Left renal cortex interstitium (tissue), 4 donors: ENCODE measurements at regions not wholly inside any gene's neighbourhood (a gene's known extent, or its start where the extent isn't known, plus 50 kb on each side); places are given as distances from the start of the nearest gene placed in this dataset.
"Not testable (repeated sequence)": the region's sequence is repeated elsewhere in the genome, so short reads cannot be mapped to it uniquely, and the experiment has no call there.

Source experiments
- DNase-seq, 4 donors: peaks; one replicate each; pipeline ENCODE4 v3.0.0-alpha.2; 2013; ENCODE audit warnings: low read depth in 4 of 4, low spot score in 2 of 4, missing footprints in 1 of 4

DNA sequence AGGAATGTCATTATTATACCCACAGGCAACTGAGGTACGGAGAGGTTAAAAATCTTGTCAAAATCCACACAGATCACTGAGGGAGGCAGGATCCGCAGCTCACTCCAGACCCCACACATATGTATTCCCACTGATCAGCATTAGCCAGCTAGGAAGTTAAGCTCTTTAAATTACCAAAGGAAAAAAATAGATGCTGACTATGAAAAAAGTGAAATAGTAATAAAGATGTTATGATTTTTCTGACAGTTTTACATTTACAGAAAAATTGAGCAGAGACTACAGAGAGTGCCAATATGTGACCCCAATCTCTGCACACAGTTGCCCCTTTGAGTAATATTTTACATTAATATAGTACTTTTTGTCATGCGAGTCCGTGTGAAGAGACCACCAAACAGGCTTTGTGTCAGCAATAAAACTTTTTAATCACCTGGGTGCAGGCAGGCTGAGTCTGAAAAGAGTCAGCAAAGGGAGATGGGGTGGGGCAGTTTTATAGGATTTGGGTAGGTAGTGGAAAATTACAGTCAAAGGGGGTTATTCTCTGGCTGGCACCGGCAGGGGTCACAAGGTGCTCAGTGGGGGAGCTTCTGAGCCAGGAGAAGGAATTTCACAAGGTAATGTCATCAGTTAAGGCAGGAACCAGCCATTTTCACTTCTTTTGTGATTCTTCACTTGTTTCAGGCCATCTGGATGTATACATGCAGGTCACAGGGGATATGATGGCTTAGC lies 61.9 kb upstream of the NAA35 start:
- DNase-seq: not testable (repeated sequence)

DNA sequence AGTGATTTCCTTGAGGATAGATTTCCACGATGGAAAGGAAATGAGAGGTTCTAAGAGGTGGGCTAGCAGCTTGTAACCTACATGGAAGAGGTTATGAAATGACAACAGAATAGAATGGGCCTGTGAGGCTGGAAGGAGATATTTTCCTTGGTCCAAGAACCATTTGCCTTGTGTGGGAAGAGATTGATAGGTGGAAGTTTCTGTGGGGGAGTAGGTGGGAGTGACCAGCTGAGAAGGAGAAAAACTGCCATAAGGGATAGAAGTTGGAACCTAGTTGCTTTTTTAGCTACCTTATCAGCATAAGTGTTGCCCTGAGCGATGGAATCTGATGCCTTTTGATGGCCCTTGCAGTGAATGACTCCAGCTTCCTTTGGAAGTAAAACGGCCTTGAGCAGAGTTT lies 60.4 kb upstream of the NAA35 start:
- DNase-seq: not testable (repeated sequence)

DNA sequence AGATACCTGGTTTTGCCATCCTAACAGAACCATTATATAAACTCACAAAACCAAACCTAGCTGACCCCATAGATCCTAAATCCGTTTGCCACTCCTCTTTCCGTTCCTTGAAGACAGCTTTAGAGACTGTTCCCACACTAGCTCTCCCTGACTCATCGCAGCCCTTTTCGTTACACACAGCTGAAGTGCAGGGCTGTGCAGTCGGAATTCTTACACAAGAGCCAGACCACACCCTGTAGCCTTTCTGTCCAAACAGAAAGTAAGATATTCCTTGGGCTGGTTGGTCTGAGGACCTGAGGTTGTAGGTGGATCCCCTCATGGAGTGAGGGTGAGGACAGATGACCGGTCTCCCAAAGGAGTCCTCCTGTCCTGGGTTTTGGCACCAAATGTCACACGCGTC lies 56.7 kb upstream of the NAA35 start:
- no peak for DNase-seq

DNA sequence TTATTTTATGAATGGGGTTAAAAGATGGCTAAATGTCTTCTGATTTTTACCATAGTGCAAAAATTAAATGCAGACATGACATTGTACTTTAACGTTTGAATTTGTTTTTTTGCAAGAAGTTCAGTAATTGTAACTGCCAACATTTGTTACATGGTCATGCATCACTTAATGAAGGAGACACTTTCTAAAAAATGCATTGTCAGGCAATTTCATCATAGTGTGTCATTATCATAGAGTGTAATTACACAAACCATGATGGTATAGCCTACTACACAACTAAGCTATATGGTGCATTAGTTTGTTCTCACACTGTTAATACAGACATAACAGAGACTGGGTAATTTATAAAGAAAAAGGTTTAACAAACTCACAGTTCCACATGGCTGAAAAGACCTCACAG lies 50.0 kb upstream of the NAA35 start:
- no peak for DNase-seq
